ENCODE measurements at regions not wholly inside any gene's neighbourhood (a gene's known extent, or its start where the extent isn't known, plus 50 kb on each side); places are given as distances from the start of the nearest gene placed in this dataset.
"Not testable (repeated sequence)": the region's sequence is repeated elsewhere in the genome, so short reads cannot be mapped to it uniquely, and the experiment has no call there.

- DNase-seq = no peak
Observed at GRCh38 chr1:199472978-199473377, 554.5 kb upstream of the NR5A2 start.

GRCh38 chr1:199474738-199475137 lies 552.8 kb upstream of the NR5A2 start:
- no peak for DNase-seq

GRCh38 chr1:199482426-199482825 lies 545.1 kb upstream of the NR5A2 start:
- no peak for DNase-seq

GRCh38 chr1:199489594-199489993 lies 537.9 kb upstream of the NR5A2 start:
- DNase-seq = no peak

- DNase-seq = no peak
Observed at GRCh38 chr1:199490769-199491527, 536.6 kb upstream of the NR5A2 start.

GRCh38 chr1:199495432-199495831 lies 532.1 kb upstream of the NR5A2 start:
- no peak for DNase-seq

GRCh38 chr1:199498802-199499201 lies 528.7 kb upstream of the NR5A2 start:
- DNase-seq = not testable (repeated sequence)

- DNase-seq = no peak
Observed at GRCh38 chr1:199508072-199508471, 519.4 kb upstream of the NR5A2 start.

GRCh38 chr1:199508653-199509052 lies 518.9 kb upstream of the NR5A2 start:
- DNase-seq = no peak

GRCh38 chr1:199509456-199509855 lies 518.1 kb upstream of the NR5A2 start:
- no peak for DNase-seq

GRCh38 chr1:199510314-199510713 lies 517.2 kb upstream of the NR5A2 start:
- no peak for DNase-seq

GRCh38 chr1:199512037-199512710 lies 515.3 kb upstream of the NR5A2 start:
- DNase-seq = no peak

GRCh38 chr1:199515261-199515660 lies 512.2 kb upstream of the NR5A2 start:
- DNase-seq = no peak

- no peak for DNase-seq
Observed at GRCh38 chr1:199522338-199522737, 505.2 kb upstream of the NR5A2 start.

- DNase-seq = no peak
Observed at GRCh38 chr1:199522936-199523335, 504.6 kb upstream of the NR5A2 start.

- no peak for DNase-seq
Observed at GRCh38 chr1:199529324-199529723, 498.2 kb upstream of the NR5A2 start.

- DNase-seq = not testable (repeated sequence)
Observed at GRCh38 chr1:199533361-199533760, 494.1 kb upstream of the NR5A2 start.

- peak; percentile 66 for DNase-seq
Observed at GRCh38 chr1:199545780-199546179, 481.7 kb upstream of the NR5A2 start.

- DNase-seq = no peak
Observed at GRCh38 chr1:199546323-199546722, 481.2 kb upstream of the NR5A2 start.

- DNase-seq = no peak
Observed at GRCh38 chr1:199549421-199549820, 478.1 kb upstream of the NR5A2 start.

GRCh38 chr1:199550199-199551065 lies 477.1 kb upstream of the NR5A2 start:
- no peak for DNase-seq

- DNase-seq = no peak
Observed at GRCh38 chr1:199551967-199552565, 475.4 kb upstream of the NR5A2 start.

- DNase-seq = no peak
Observed at GRCh38 chr1:199553104-199553503, 474.4 kb upstream of the NR5A2 start.
